ENCODE measurements at regions not wholly inside any gene's neighbourhood (a gene's known extent, or its start where the extent isn't known, plus 50 kb on each side); places are given as distances from the start of the nearest gene placed in this dataset.

DNA sequence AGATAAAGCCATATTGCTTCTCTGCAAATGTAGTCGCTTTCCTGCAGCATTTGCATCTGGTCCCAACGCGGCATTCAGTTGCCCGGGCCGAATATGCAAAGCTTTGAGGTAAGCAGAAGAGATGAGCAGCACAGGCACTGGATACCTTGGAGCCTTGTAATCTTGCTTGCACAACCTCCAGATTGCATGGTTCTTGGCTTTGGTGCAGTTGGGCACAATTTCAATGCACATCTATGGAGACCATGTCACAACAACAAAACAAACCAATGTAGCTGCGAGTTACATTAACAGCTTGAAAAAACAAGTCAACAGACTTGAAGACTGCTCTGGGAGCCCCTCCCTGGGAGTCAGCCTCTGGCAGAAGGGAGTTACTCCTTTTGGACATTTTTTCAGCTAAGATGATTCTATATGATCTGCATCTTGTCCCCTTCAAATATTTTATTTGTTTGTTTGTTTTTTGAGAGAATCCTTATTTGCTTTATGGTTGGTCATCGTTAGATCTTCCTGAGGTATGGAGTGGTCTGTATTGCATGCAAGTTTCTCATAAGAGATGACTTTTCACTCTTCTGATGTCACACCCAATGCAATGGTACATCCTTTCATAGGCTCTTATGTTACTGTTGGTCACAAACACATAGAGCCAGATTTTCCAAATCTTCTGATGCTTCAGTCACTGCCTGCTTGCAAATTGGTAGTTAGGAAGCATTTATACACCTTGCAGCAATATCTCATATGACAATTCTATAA, 113.5 kb downstream of the EFEMP1 start:
- in situ Hi-C loops (cut with MboI) (no loop called here), intact Hi-C loops (cut with micrococcal nuclease; ENCODE audit: unreplicated experiment) (no loop called here)
- 16% methylated on average over 7 of the region's 7 CpGs for WGBS (ENCODE audit: insufficient coverage, insufficient replicate concordance, low lambda C conversion rate, missing lambda C conversion rate)
- H4K20me1 ChIP-seq (ENCODE audit: control insufficient read depth, insufficient read depth) = no peaks in the 10 kb centered on the region
- H3K4me2 ChIP-seq (ENCODE audit: control insufficient read depth, insufficient read depth) = no peak overlapping the region
- RAD21 ChIA-PET (ENCODE audit: unreplicated experiment) = no interaction called here
- no peak for FAIRE-seq
- H3K27me3 ChIP-seq (replicated peaks in 1 of 2; ENCODE audit: control insufficient read depth in 2 of 2, insufficient read depth in 2 of 2, low read length in 1 of 2) = no peaks in the 10 kb centered on the region; a peak in 1 of 4 replicates
- no peak for ATAC-seq
- SMC1A ChIA-PET (ENCODE audit: uncharacterized antibody, unreplicated experiment) = no interaction called here
- CTCF ChIA-PET = interaction anchor here (1.5 kb wide), 1 partner anchor 38 kb away, joined by 3 read pairs; no protein-coding TSS in a partner anchor
- no TSS peak for BruUV-seq (replicated peaks)
- DNase-seq (ENCODE audit: low read depth, low spot score) = no peak
- no peak overlapping the region for H3K4me3 ChIP-seq
- no peaks in the 10 kb centered on the region for H3K4me1 ChIP-seq (ENCODE audit: control insufficient read depth, insufficient read depth, low read length)
- no peaks in the 10 kb centered on the region for H3K36me3 ChIP-seq (ENCODE audit: control insufficient read depth in 2 of 2, insufficient read depth in 2 of 2, low read length in 1 of 2)
- H3K9ac ChIP-seq (ENCODE audit: control insufficient read depth, insufficient read depth, low read length) = no peak overlapping the region
- no peak overlapping the region for H2AFZ ChIP-seq (ENCODE audit: control insufficient read depth, low read depth, low read length)
- POLR2A ChIA-PET = no interaction called here
- no peak overlapping the region for H3K27ac ChIP-seq (ENCODE audit: control insufficient read depth, insufficient read depth)
- no peaks in the 10 kb centered on the region for H3K9me3 ChIP-seq (replicated peaks; ENCODE audit: control insufficient read depth, insufficient read depth, low read length)
- H3K79me2 ChIP-seq (ENCODE audit: control insufficient read depth, insufficient read depth, low read length) = no peaks in the 10 kb centered on the region
- TF ChIP-seq CHD1 (IDR thresholded peaks at IDR 0.05; ENCODE audit: low read depth, low read length) (no peak), TCF7 (IDR thresholded peaks at IDR 0.05; ENCODE audit: borderline replicate concordance) (no peak), YY1 (IDR thresholded peaks at IDR 0.05; ENCODE audit: low read depth, low read length) (no peak), KLF5 (IDR thresholded peaks at IDR 0.05; ENCODE audit: partially characterized antibody) (no peak)
- TF ChIP-seq, protein P1, sequence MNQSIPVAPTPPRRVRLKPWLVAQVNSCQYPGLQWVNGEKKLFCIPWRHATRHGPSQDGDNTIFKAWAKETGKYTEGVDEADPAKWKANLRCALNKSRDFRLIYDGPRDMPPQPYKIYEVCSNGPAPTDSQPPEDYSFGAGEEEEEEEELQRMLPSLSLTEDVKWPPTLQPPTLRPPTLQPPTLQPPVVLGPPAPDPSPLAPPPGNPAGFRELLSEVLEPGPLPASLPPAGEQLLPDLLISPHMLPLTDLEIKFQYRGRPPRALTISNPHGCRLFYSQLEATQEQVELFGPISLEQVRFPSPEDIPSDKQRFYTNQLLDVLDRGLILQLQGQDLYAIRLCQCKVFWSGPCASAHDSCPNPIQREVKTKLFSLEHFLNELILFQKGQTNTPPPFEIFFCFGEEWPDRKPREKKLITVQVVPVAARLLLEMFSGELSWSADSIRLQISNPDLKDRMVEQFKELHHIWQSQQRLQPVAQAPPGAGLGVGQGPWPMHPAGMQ (IDR thresholded peaks at IDR 0.05; ENCODE audit: borderline replicate concordance) = no peak

DNA sequence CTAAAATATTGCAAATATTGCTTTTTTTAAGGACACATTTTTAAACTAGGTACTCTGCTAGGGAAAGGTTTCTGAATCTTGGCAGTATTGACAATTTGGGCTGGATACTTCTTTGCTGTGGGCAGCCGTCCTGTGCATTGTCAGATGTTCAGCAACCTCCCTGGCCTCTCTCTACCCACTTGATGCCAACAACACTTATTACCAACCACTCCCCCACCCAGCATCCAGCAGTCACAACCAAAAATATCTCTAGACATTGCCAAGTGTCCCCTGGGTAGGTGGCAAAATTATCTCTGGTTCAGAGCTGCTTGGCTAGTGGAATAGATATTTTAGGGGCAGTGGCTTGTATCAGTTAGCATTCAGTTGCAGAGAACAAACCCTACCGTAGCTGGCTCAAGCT, 114.3 kb upstream of the PNPT1 start:
- ChIA-PET SMC1A (ENCODE audit: uncharacterized antibody, unreplicated experiment) (interaction anchor here (1.2 kb wide), 1 partner anchor 36 kb away, joined by 3 read pairs; no protein-coding TSS in a partner anchor), CTCF (interaction anchor here (1.0 kb wide), 1 partner anchor 27 kb away, joined by 3 read pairs; no protein-coding TSS in a partner anchor), POLR2A (no interaction called here), RAD21 (ENCODE audit: unreplicated experiment) (no interaction called here)
- H3K4me1 ChIP-seq (ENCODE audit: control insufficient read depth, insufficient read depth, low read length) = no peaks in the 10 kb centered on the region
- in situ Hi-C loops (cut with MboI) (no loop called here), intact Hi-C loops (cut with micrococcal nuclease; ENCODE audit: unreplicated experiment) (no loop called here)
- H4K20me1 ChIP-seq (ENCODE audit: control insufficient read depth, insufficient read depth) = no peaks in the 10 kb centered on the region
- H2AFZ ChIP-seq (ENCODE audit: control insufficient read depth, low read depth, low read length) = no peak overlapping the region
- H3K4me2 ChIP-seq (ENCODE audit: control insufficient read depth, insufficient read depth) = no peak overlapping the region
- H3K36me3 ChIP-seq (ENCODE audit: control insufficient read depth in 2 of 2, insufficient read depth in 2 of 2, low read length in 1 of 2) = no peaks in the 10 kb centered on the region
- no peak for TF ChIP-seq EZH2 (IDR thresholded peaks at IDR 0.05; ENCODE audit: borderline replicate concordance, control insufficient read depth, low read depth, low read length)
- TF ChIP-seq JUNB (IDR thresholded peaks at IDR 0.05) = no peak
- no TSS peak for BruUV-seq (replicated peaks)
- H3K27ac ChIP-seq (ENCODE audit: control insufficient read depth, insufficient read depth) = no peak overlapping the region
- H3K9ac ChIP-seq (ENCODE audit: control insufficient read depth, insufficient read depth, low read length) = no peak overlapping the region
- no peaks in the 10 kb centered on the region for H3K79me2 ChIP-seq (ENCODE audit: control insufficient read depth, insufficient read depth, low read length)
- peaks cover 0 to 4% of the 10 kb centered on the region in 2 experiments; a peak in 1 of 4 replicates for H3K27me3 ChIP-seq (replicated peaks in 1 of 2; ENCODE audit: control insufficient read depth in 2 of 2, insufficient read depth in 2 of 2, low read length in 1 of 2)
- DNase-seq (ENCODE audit: low read depth, low spot score) (no peak), ATAC-seq (no peak), FAIRE-seq (no peak)
- 17% methylated on average over 2 of the region's 2 CpGs for WGBS (ENCODE audit: insufficient coverage, insufficient replicate concordance, low lambda C conversion rate, missing lambda C conversion rate)
- H3K4me3 ChIP-seq = no peak overlapping the region
- no peaks in the 10 kb centered on the region for H3K9me3 ChIP-seq (replicated peaks; ENCODE audit: control insufficient read depth, insufficient read depth, low read length)
